GM12878 (cell line): ENCODE measurements at regions not wholly inside any gene's neighbourhood (a gene's known extent, or its start where the extent isn't known, plus 50 kb on each side); places are given as distances from the start of the nearest gene placed in this dataset.

Experiments used
- BHLHE40 ChIP-seq, 2 experiments: fragments of 450-650 bp in 1 of 2; IDR thresholded peaks; 2 replicates each; pipeline ENCODE4 v1.6.1; 2011 to 2017; ENCODE audit warnings: low read depth in 2 of 2, borderline replicate concordance in 1 of 2, improper control_type of control experiment in 1 of 2, low read length in 1 of 2, mild to moderate bottlenecking in 1 of 2
- ESRRA ChIP-seq: IDR thresholded peaks from 2 replicates; pipeline ENCODE4 v1.6.1; 2012; ENCODE audit warnings: mild to moderate bottlenecking, low read length, improper control_type of control experiment
- HDAC2 ChIP-seq: fragments of 200-600 bp; sonication (generic); IDR thresholded peaks from 2 replicates; pipeline ENCODE4 v1.6.1; 2017
- MXI1 ChIP-seq: fragments of 150-350 bp; IDR thresholded peaks from 2 replicates; pipeline ENCODE4 v1.6.1; 2011; ENCODE audit warnings: low read depth, mild to moderate bottlenecking, inconsistent platforms, low read length, improper control_type of control experiment
- RAD21 ChIP-seq: IDR thresholded peaks from 2 replicates; pipeline ENCODE4 v1.6.1; 2011; ENCODE audit warnings: mild to moderate bottlenecking, low read depth, low read length, moderate library complexity; ENCODE audit not compliant: insufficient read depth
- TF ChIP-seq, protein P1 (sequence below), 3 experiments: IDR thresholded peaks in 2 of 3; conservative IDR thresholded peaks in 1 of 3; 2 replicates each; pipeline ENCODE4 v1.5.1; 2011; ENCODE audit warnings: low read depth in 3 of 3, low read length in 3 of 3, mild to moderate bottlenecking in 3 of 3, control low read depth in 2 of 3, moderate library complexity in 2 of 3, inconsistent platforms in 1 of 3, mixed read lengths in 1 of 3; ENCODE audit not compliant: control insufficient read depth in 2 of 3, insufficient read depth in 1 of 3; ENCODE audit errors: extremely low read depth in 1 of 3
- TF ChIP-seq, protein P2 (sequence below): IDR thresholded peaks from 2 replicates; pipeline ENCODE4 v1.6.1; 2012; ENCODE audit warnings: low read depth, low read length, improper control_type of control experiment

DNA sequence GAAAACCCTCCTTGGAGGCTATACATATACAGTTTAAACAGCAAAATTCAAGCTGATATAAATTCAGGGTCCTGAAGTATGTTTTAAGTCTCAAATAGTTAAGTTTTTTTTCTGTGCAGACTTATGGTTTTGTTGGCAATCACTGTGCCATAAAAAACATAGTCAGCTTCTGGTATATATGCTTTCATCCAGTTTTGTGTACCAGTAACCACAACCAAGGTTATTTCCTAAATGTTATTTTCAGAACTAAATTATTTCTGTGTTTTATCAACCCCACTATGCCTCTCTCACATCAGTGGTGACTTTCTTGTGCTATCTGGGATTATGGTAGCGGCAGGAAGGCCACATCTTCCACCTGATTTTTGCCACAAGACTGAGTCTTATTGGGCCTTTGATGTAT lies 107.7 kb upstream of the SMARCA2 start:
- TF ChIP-seq RAD21 (no peak), MXI1 (no peak), HDAC2 (no peak), ESRRA (no peak), BHLHE40 (IDR thresholded peaks at IDR 0.05; ENCODE audit: borderline replicate concordance in 1 of 2, low read depth in 2 of 2, low read length in 1 of 2) (no peak)
- TF ChIP-seq, protein P1, sequence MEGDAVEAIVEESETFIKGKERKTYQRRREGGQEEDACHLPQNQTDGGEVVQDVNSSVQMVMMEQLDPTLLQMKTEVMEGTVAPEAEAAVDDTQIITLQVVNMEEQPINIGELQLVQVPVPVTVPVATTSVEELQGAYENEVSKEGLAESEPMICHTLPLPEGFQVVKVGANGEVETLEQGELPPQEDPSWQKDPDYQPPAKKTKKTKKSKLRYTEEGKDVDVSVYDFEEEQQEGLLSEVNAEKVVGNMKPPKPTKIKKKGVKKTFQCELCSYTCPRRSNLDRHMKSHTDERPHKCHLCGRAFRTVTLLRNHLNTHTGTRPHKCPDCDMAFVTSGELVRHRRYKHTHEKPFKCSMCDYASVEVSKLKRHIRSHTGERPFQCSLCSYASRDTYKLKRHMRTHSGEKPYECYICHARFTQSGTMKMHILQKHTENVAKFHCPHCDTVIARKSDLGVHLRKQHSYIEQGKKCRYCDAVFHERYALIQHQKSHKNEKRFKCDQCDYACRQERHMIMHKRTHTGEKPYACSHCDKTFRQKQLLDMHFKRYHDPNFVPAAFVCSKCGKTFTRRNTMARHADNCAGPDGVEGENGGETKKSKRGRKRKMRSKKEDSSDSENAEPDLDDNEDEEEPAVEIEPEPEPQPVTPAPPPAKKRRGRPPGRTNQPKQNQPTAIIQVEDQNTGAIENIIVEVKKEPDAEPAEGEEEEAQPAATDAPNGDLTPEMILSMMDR (IDR thresholded peaks at IDR 0.05 in 2 of 3, conservative IDR thresholded peaks at IDR 0.05 in 1 of 3; ENCODE audit: control insufficient read depth in 2 of 3, extremely low read depth in 1 of 3, insufficient read depth in 1 of 3, low read depth in 3 of 3, low read length in 3 of 3) = no peak
- TF ChIP-seq, protein P2, sequence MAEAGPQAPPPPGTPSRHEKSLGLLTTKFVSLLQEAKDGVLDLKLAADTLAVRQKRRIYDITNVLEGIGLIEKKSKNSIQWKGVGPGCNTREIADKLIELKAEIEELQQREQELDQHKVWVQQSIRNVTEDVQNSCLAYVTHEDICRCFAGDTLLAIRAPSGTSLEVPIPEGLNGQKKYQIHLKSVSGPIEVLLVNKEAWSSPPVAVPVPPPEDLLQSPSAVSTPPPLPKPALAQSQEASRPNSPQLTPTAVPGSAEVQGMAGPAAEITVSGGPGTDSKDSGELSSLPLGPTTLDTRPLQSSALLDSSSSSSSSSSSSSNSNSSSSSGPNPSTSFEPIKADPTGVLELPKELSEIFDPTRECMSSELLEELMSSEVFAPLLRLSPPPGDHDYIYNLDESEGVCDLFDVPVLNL = no peak
